H1 (cell line): ENCODE measurements at regions not wholly inside any gene's neighbourhood (a gene's known extent, or its start where the extent isn't known, plus 50 kb on each side); places are given as distances from the start of the nearest gene placed in this dataset.

Experiments used
- CTCF ChIA-PET: fragments of 300-600 bp; sonication (Branson Sonifier 250); formaldehyde crosslinking; loops from one replicate; lab custom pipeline; 2021; ENCODE audit not compliant: partially characterized antibody; lab: Charles Lee
- POLR2A ChIA-PET: fragments of 300-600 bp; sonication (Branson Sonifier 250); formaldehyde crosslinking; loops from one replicate; lab custom pipeline; 2021; ENCODE audit warnings: inconsistent platforms; ENCODE audit not compliant: partially characterized antibody; lab: Charles Lee
- DNase-seq, 2 experiments: peaks; one replicate each; pipeline versions ENCODE4 v3.0.0 to v3.0.0-alpha.2; 2010 to 2022; ENCODE audit warnings: low spot score in 2 of 2, low read depth in 1 of 2, mixed read lengths in 1 of 2
- FAIRE-seq: peaks from 2 replicates; lab custom pipeline; 2011; peaks lifted over from hg19 to GRCh38; lab: Jason Lieb, UNC
- H2AFZ ChIP-seq: 2 replicates; pipeline ENCODE4 v1.8.1; 2012; ENCODE audit warnings: low read length, inconsistent platforms
- H2AK5ac ChIP-seq: 2 replicates; pipeline ENCODE4 v1.6.1; 2013; ENCODE audit warnings: low read depth, low read length
- H2BK120ac ChIP-seq: replicated peaks from 2 replicates; pipeline ENCODE3; 2013; ENCODE audit warnings: low read depth, low read length, inconsistent platforms
- H2BK12ac ChIP-seq: 2 replicates; pipeline ENCODE4 v1.6.1; 2013; ENCODE audit warnings: low read depth, low read length
- H2BK15ac ChIP-seq: 2 replicates; pipeline ENCODE4 v1.6.1; 2013; ENCODE audit warnings: low read length
- H2BK20ac ChIP-seq: 2 replicates; pipeline ENCODE4 v1.6.1; 2013; ENCODE audit warnings: low read length
- H2BK5ac ChIP-seq: 2 replicates; pipeline ENCODE4 v1.6.1; 2013; ENCODE audit warnings: low read depth, low read length
- H3K14ac ChIP-seq: 2 replicates; pipeline ENCODE4 v1.6.1; 2013; ENCODE audit warnings: inconsistent platforms; ENCODE audit not compliant: insufficient read length
- H3K18ac ChIP-seq: 2 replicates; pipeline ENCODE4 v1.6.1; 2013; ENCODE audit warnings: low read length; ENCODE audit errors: extremely low read depth
- H3K23ac ChIP-seq: 2 replicates; pipeline ENCODE4 v1.6.1; 2013; ENCODE audit warnings: inconsistent platforms; ENCODE audit not compliant: insufficient read length
- H3K23me2 ChIP-seq: 2 replicates; pipeline ENCODE4 v1.6.1; 2013; ENCODE audit warnings: low read depth, low read length
- H3K27ac ChIP-seq: 2 replicates; pipeline ENCODE4 v1.6.1; 2011; ENCODE audit warnings: low read depth, low read length, inconsistent platforms
- H3K27me3 ChIP-seq, 4 experiments: replicated peaks in 1 of 4; 1 replicate in 1 of 4; 2 replicates in 3 of 4; pipeline versions ENCODE4 v1.6.1 to v1.8.1; 2011 to 2013; ENCODE audit warnings: low read length in 3 of 4, mild to moderate bottlenecking in 3 of 4, inconsistent platforms in 2 of 4, mixed read lengths in 2 of 4, moderate library complexity in 1 of 4; ENCODE audit not compliant: control insufficient read depth in 3 of 4, insufficient read depth in 3 of 4; ENCODE audit errors: extremely low read depth in 1 of 4
- H3K36me3 ChIP-seq, 4 experiments: 2 replicates each; pipeline versions ENCODE4 v1.6.1 to v1.8.1; 2011 to 2013; ENCODE audit warnings: mild to moderate bottlenecking in 4 of 4, low read length in 3 of 4, moderate library complexity in 2 of 4, control low read depth in 1 of 4, inconsistent platforms in 1 of 4; ENCODE audit not compliant: insufficient read depth in 4 of 4, control insufficient read depth in 2 of 4
- H3K4ac ChIP-seq: replicated peaks from 2 replicates; pipeline ENCODE3; 2013; ENCODE audit warnings: low read length, low read depth, mixed read lengths, inconsistent platforms; ENCODE audit not compliant: insufficient read length
- H3K4me1 ChIP-seq, 4 experiments: replicated peaks in 1 of 4; 1 replicate in 1 of 4; 2 replicates in 3 of 4; pipeline versions ENCODE4 v1.6.1 to v1.8.1; 2011 to 2013; ENCODE audit warnings: low read length in 3 of 4, inconsistent platforms in 2 of 4, mixed read lengths in 1 of 4; ENCODE audit not compliant: insufficient read depth in 4 of 4, control insufficient read depth in 3 of 4
- H3K4me2 ChIP-seq, 2 experiments: 2 replicates each; pipeline versions ENCODE4 v1.6.1 to v1.8.1; 2011 to 2013; ENCODE audit warnings: low read depth in 2 of 2, low read length in 2 of 2, control low read depth in 1 of 2, inconsistent platforms in 1 of 2, mild to moderate bottlenecking in 1 of 2; ENCODE audit not compliant: insufficient read depth in 1 of 2
- H3K4me3 ChIP-seq, 4 experiments: fragments of 200-600, 300-600 bp in 1 of 4; sonication (generic), shearing (Covaris generic), sonication (Bioruptor Twin) in 1 of 4; 2 replicates each; pipeline versions ENCODE4 v1.5.1 to v1.8.1; 2011 to 2016; ENCODE audit warnings: low read length in 4 of 4, low read depth in 3 of 4, control low read depth in 2 of 4, inconsistent platforms in 2 of 4, mild to moderate bottlenecking in 2 of 4, mixed read lengths in 1 of 4, moderate library complexity in 1 of 4; ENCODE audit not compliant: insufficient read depth in 2 of 4; ENCODE audit errors: extremely low read depth in 1 of 4
- H3K56ac ChIP-seq: replicated peaks from 2 replicates; pipeline ENCODE3; 2013; ENCODE audit warnings: low read depth, mild to moderate bottlenecking, mixed read lengths, low read length, inconsistent platforms; ENCODE audit not compliant: insufficient read length
- H3K79me1 ChIP-seq: 2 replicates; pipeline ENCODE4 v1.6.1; 2013; ENCODE audit warnings: low read depth, low read length, control low read depth
- H3K79me2 ChIP-seq, 2 experiments: 2 replicates each; pipeline versions ENCODE4 v1.6.1 to v1.8.1; 2012 to 2013; ENCODE audit warnings: low read length in 2 of 2, mild to moderate bottlenecking in 2 of 2, inconsistent platforms in 1 of 2; ENCODE audit not compliant: insufficient read depth in 2 of 2, control insufficient read depth in 1 of 2
- H3K9ac ChIP-seq, 4 experiments: replicated peaks in 1 of 4; 1 replicate in 1 of 4; 2 replicates in 3 of 4; pipeline versions ENCODE4 v1.6.1 to v1.8.1; 2011 to 2013; ENCODE audit warnings: low read depth in 3 of 4, low read length in 3 of 4, control low read depth in 2 of 4, mild to moderate bottlenecking in 2 of 4, moderate library complexity in 2 of 4, inconsistent platforms in 1 of 4; ENCODE audit errors: extremely low read depth in 1 of 4
- H3K9me3 ChIP-seq, 2 experiments: 2 replicates each; pipeline versions ENCODE4 v1.6.1 to v1.8.1; 2012 to 2013; ENCODE audit warnings: mild to moderate bottlenecking in 2 of 2, moderate library complexity in 2 of 2, control low read depth in 1 of 2, inconsistent platforms in 1 of 2, low read depth in 1 of 2, low read length in 1 of 2, mixed read lengths in 1 of 2; ENCODE audit not compliant: insufficient read depth in 2 of 2
- H4K20me1 ChIP-seq, 2 experiments: replicated peaks in 1 of 2; 2 replicates each; pipeline versions ENCODE3 to v1.8.1; 2011 to 2013; ENCODE audit warnings: inconsistent platforms in 2 of 2, low read length in 2 of 2, mild to moderate bottlenecking in 1 of 2; ENCODE audit not compliant: insufficient read depth in 2 of 2, control insufficient read depth in 1 of 2
- H4K5ac ChIP-seq: 2 replicates; pipeline ENCODE4 v1.6.1; 2013; ENCODE audit warnings: low read length, low read depth, mixed read lengths, inconsistent platforms; ENCODE audit not compliant: insufficient read length
- H4K8ac ChIP-seq: 2 replicates; pipeline ENCODE4 v1.8.0; 2013; ENCODE audit warnings: mild to moderate bottlenecking, moderate library complexity, low read length, inconsistent platforms; ENCODE audit not compliant: insufficient read depth; ENCODE audit errors: extremely low read depth
- H4K91ac ChIP-seq: replicated peaks from 2 replicates; pipeline ENCODE3; 2013; ENCODE audit warnings: low read length, mixed read lengths, inconsistent platforms; ENCODE audit not compliant: insufficient read length
- BACH1 ChIP-seq: IDR thresholded peaks from 2 replicates; pipeline ENCODE4 v1.6.1; 2012; ENCODE audit warnings: low read length, improper control_type of control experiment
- BCL11A ChIP-seq, 2 experiments: IDR thresholded peaks; one replicate each; pipeline ENCODE4 v1.6.1; 2011; ENCODE audit warnings: low read depth in 2 of 2, low read length in 2 of 2, mild to moderate bottlenecking in 2 of 2
- BRCA1 ChIP-seq: IDR thresholded peaks from 2 replicates; pipeline ENCODE4 v1.6.1; 2012; ENCODE audit warnings: low read depth, low read length, improper control_type of control experiment
- CEBPB ChIP-seq: IDR thresholded peaks from 2 replicates; pipeline ENCODE4 v1.6.1; 2012; ENCODE audit warnings: low read depth, low read length
- CTBP2 ChIP-seq: IDR thresholded peaks from 2 replicates; pipeline ENCODE4 v1.7.0; 2011; ENCODE audit warnings: borderline replicate concordance, mild to moderate bottlenecking, moderate library complexity, mixed read lengths, low read length; ENCODE audit not compliant: insufficient read depth, insufficient read length
- GABPA ChIP-seq: IDR thresholded peaks from 2 replicates; pipeline ENCODE4 v1.6.1; 2011; ENCODE audit warnings: mild to moderate bottlenecking, low read length, moderate library complexity, borderline replicate concordance; ENCODE audit not compliant: insufficient read depth
- SIX5 ChIP-seq: IDR thresholded peaks from 2 replicates; pipeline ENCODE4 v1.6.1; 2011; ENCODE audit warnings: mild to moderate bottlenecking, low read depth, low read length
- SP2 ChIP-seq: IDR thresholded peaks from 2 replicates; pipeline ENCODE4 v1.6.1; 2012; ENCODE audit warnings: mild to moderate bottlenecking, low read length, inconsistent platforms
- TAF1 ChIP-seq: IDR thresholded peaks from 2 replicates; pipeline ENCODE4 v1.6.1; 2011; ENCODE audit warnings: mild to moderate bottlenecking, low read depth, low read length
- WGBS, 2 experiments: shearing (Covaris generic) in 1 of 2; methylation state at CpG; one replicate each; pipeline versions ENCODE4 v1.1.6 to v1.1.7; 2013 to 2015; ENCODE audit warnings: low lambda C conversion rate in 2 of 2, mixed read lengths in 2 of 2, inconsistent platforms in 1 of 2, low coverage in 1 of 2, missing lambda C conversion rate in 1 of 2; ENCODE audit not compliant: insufficient replicate concordance in 2 of 2, insufficient coverage in 1 of 2, insufficient read length in 1 of 2; ENCODE audit errors: extremely low coverage in 1 of 2, missing lambda C conversion rate in 1 of 2; 5-methylcytosine and 5-hydroxymethylcytosine counted together
- TF ChIP-seq, protein P1 (sequence below): IDR thresholded peaks from 2 replicates; pipeline ENCODE4 v1.6.1; 2011; ENCODE audit warnings: low read depth, mild to moderate bottlenecking, low read length; ENCODE audit not compliant: insufficient read depth

DNA sequence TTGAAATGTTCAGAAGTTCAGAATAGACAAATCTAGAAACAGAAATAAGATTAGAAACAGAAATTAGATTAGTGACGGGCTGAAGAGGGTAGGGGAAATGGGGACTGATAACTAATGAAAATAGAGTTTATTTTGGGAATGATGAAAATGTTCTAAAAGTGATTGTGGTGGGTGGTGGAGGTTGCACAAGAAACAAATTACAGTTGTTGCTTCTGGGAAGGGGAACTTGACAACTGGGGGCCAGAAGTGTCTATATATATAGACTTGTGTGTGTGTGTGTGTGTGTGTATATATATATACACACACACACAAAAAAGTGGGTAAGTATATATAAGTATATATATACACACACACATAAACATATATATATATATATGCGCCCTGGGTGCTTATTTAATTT is 86.5 kb upstream of the RREB1 start:
- Histone ChIP-seq H3K23ac (no peak overlapping the region), H2BK12ac (no peak overlapping the region), H3K9me3 (0 out of 4 replicates have a peak, but pooled peaks cover 0 to 2% of the 10 kb centered on the region in 2 experiments), H3K4me2 (no peak overlapping the region), H3K4me3 (no peak overlapping the region), H4K20me1 (no peaks in the 10 kb centered on the region), H3K4me1 (no peaks in the 10 kb centered on the region), H2AFZ (no peak overlapping the region), H2BK20ac (no peak overlapping the region), H2BK15ac (no peak overlapping the region), H3K79me1 (no peaks in the 10 kb centered on the region), H4K91ac (no peak overlapping the region), H3K36me3 (no peaks in the 10 kb centered on the region), H3K27me3 (no peaks in the 10 kb centered on the region), H4K8ac (no peak overlapping the region), H3K9ac (no peak overlapping the region), H3K23me2 (no peaks in the 10 kb centered on the region), H2BK120ac (no peak overlapping the region), H3K14ac (no peak overlapping the region), H3K79me2 (no peaks in the 10 kb centered on the region), H2BK5ac (no peak overlapping the region), H3K4ac (no peak overlapping the region), H3K56ac (no peak overlapping the region), H3K18ac (no peak overlapping the region), H3K27ac (no peak overlapping the region), H2AK5ac (no peak overlapping the region), H4K5ac (no peak overlapping the region)
- no peak for TF ChIP-seq SP2
- TF ChIP-seq CEBPB = no peak
- no peak for TF ChIP-seq CTBP2
- TF ChIP-seq, protein P1, sequence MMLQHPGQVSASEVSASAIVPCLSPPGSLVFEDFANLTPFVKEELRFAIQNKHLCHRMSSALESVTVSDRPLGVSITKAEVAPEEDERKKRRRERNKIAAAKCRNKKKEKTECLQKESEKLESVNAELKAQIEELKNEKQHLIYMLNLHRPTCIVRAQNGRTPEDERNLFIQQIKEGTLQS = no peak
- no peak for TF ChIP-seq SIX5
- TF ChIP-seq BCL11A (IDR thresholded peaks at IDR 0.05; ENCODE audit: low read depth in 2 of 2, low read length in 2 of 2) = no peak
- TF ChIP-seq GABPA = no peak
- TF ChIP-seq TAF1 = no peak
- no peak for TF ChIP-seq BACH1
- no peak for TF ChIP-seq BRCA1
- DNase-seq = no peak
- WGBS, 2 experiments = 100% methylated on average over 1 to 2 of the region's 2 CpGs
- no peak for FAIRE-seq
- ChIA-PET POLR2A (no interaction called here), CTCF (interaction anchor here (0.6 to 0.7 kb wide), 2 partner anchors 23 to 90 kb away, joined by 3 to 4 read pairs; no protein-coding TSS in a partner anchor)
